ENCODE measurements at regions not wholly inside any gene's neighbourhood (a gene's known extent, or its start where the extent isn't known, plus 50 kb on each side); places are given as distances from the start of the nearest gene placed in this dataset.

- TF ChIP-seq PRDM15 (CRISPR knock-in tag; IDR thresholded peaks at IDR 0.05) (no peak), ZNF24 (IDR thresholded peaks at IDR 0.05) (no peak), EZH2 (IDR thresholded peaks at IDR 0.05; ENCODE audit: borderline replicate concordance, control insufficient read depth, low read depth, low read length) (no peak), GABPA (IDR thresholded peaks at IDR 0.05; ENCODE audit: low read depth) (no peak), POLR2AphosphoS2 (IDR thresholded peaks at IDR 0.05; ENCODE audit: low read depth, low read length) (no peak), TAF1 (IDR thresholded peaks at IDR 0.05; ENCODE audit: borderline replicate concordance, low read depth, low read length) (no peak), MAX (IDR thresholded peaks at IDR 0.05; ENCODE audit: low read depth, low read length) (no peak), ZNF274 (IDR thresholded peaks at IDR 0.05; ENCODE audit: insufficient read depth, insufficient read length) (no peak)
Observed at GRCh38 chr18:29883114-29883513, 1159.4 kb downstream of the DSC3 start.
